KMS-11 (cell line): ENCODE measurements at regions not wholly inside any gene's neighbourhood (a gene's known extent, or its start where the extent isn't known, plus 50 kb on each side); places are given as distances from the start of the nearest gene placed in this dataset.

Experiments
- H2AFZ ChIP-seq: fragments of 200-600 bp; sonication (generic); 2 replicates; pipeline ENCODE4 v1.6.1; 2016; ENCODE audit warnings: antibody characterized with exemption, mixed run types, low read depth
- H3K27ac ChIP-seq: fragments of 200-600 bp; sonication (generic); 2 replicates; pipeline ENCODE4 v1.6.1; 2016; ENCODE audit warnings: mild to moderate bottlenecking, mixed run types
- H3K27me3 ChIP-seq: fragments of 200-600 bp; sonication (generic); 2 replicates; pipeline ENCODE4 v1.6.1; 2017; ENCODE audit warnings: mild to moderate bottlenecking, low read depth, mixed run types, moderate library complexity; ENCODE audit not compliant: insufficient read depth
- H3K36me3 ChIP-seq: fragments of 200-600 bp; sonication (generic); 2 replicates; pipeline ENCODE4 v1.6.1; 2017; ENCODE audit warnings: mild to moderate bottlenecking, mixed run types; ENCODE audit not compliant: insufficient read depth
- H3K4me1 ChIP-seq: fragments of 200-600 bp; sonication (generic); 2 replicates; pipeline ENCODE4 v1.6.1; 2016; ENCODE audit warnings: mild to moderate bottlenecking, low read depth, mixed run types; ENCODE audit not compliant: poor library complexity, severe bottlenecking
- H3K4me2 ChIP-seq: fragments of 200-600 bp; sonication (generic); 2 replicates; pipeline ENCODE4 v1.7.0; 2016; ENCODE audit warnings: mild to moderate bottlenecking, mixed run types
- H3K4me3 ChIP-seq: fragments of 200-600 bp; sonication (generic); IDR thresholded peaks from 2 replicates; pipeline ENCODE4 v1.6.1; 2017; ENCODE audit warnings: low read depth, low read length, mixed read lengths; ENCODE audit not compliant: insufficient read depth
- H3K79me2 ChIP-seq: fragments of 200-600 bp; sonication (generic); 2 replicates; pipeline ENCODE4 v1.6.1; 2016; ENCODE audit warnings: low read depth, mixed run types; ENCODE audit not compliant: insufficient read depth
- H3K9ac ChIP-seq: fragments of 200-600 bp; sonication (generic); 2 replicates; pipeline ENCODE4 v1.6.1; 2016; ENCODE audit warnings: mild to moderate bottlenecking, mixed run types
- H4K20me1 ChIP-seq: fragments of 200-600 bp; sonication (generic); 2 replicates; pipeline ENCODE4 v1.6.1; 2016; ENCODE audit warnings: mild to moderate bottlenecking, mixed run types; ENCODE audit not compliant: insufficient read depth
- CTCF ChIP-seq: fragments of 200-600 bp; sonication (generic); conservative IDR thresholded peaks from 2 replicates; pipeline ENCODE4 v1.6.1; 2017; ENCODE audit warnings: low read depth, mild to moderate bottlenecking, antibody characterized with exemption, low read length, moderate library complexity, mixed read lengths

- no peak overlapping the region for H2AFZ ChIP-seq
- H3K4me1 ChIP-seq = no peaks in the 10 kb centered on the region
- no peak overlapping the region for H3K4me2 ChIP-seq
- H3K27me3 ChIP-seq = no peaks in the 10 kb centered on the region
- H3K4me3 ChIP-seq = no peak overlapping the region
- no peaks in the 10 kb centered on the region for H3K79me2 ChIP-seq
- H3K36me3 ChIP-seq = no peaks in the 10 kb centered on the region
- H3K27ac ChIP-seq = no peak overlapping the region
- no peak overlapping the region for H3K9ac ChIP-seq
- no peaks in the 10 kb centered on the region for H4K20me1 ChIP-seq
- TF ChIP-seq CTCF = no peak
Measured at GRCh38 chr20:55678126-55678525, 327.2 kb downstream of the CBLN4 start.

GRCh38 chr20:55677011-55677410 lies 328.3 kb downstream of the CBLN4 start:
- Histone ChIP-seq H3K4me1 (no peaks in the 10 kb centered on the region), H3K27ac (no peak overlapping the region), H3K79me2 (no peaks in the 10 kb centered on the region), H4K20me1 (no peaks in the 10 kb centered on the region), H3K36me3 (no peaks in the 10 kb centered on the region), H3K27me3 (no peaks in the 10 kb centered on the region), H3K4me2 (no peak overlapping the region), H2AFZ (no peak overlapping the region), H3K4me3 (no peak overlapping the region), H3K9ac (no peak overlapping the region)
- no peak for TF ChIP-seq CTCF

GRCh38 chr20:55676097-55676496 lies 329.2 kb downstream of the CBLN4 start:
- no peaks in the 10 kb centered on the region for H3K36me3 ChIP-seq
- TF ChIP-seq CTCF = no peak
- H3K27ac ChIP-seq = no peak overlapping the region
- no peak overlapping the region for H3K4me2 ChIP-seq
- H3K4me3 ChIP-seq = no peak overlapping the region
- no peak overlapping the region for H3K9ac ChIP-seq
- no peaks in the 10 kb centered on the region for H4K20me1 ChIP-seq
- no peaks in the 10 kb centered on the region for H3K27me3 ChIP-seq
- no peak overlapping the region for H2AFZ ChIP-seq
- H3K4me1 ChIP-seq = no peaks in the 10 kb centered on the region
- H3K79me2 ChIP-seq = no peaks in the 10 kb centered on the region

GRCh38 chr20:55668631-55669030 lies 336.7 kb downstream of the CBLN4 start:
- no peak for TF ChIP-seq CTCF
- Histone ChIP-seq H3K79me2 (no peaks in the 10 kb centered on the region), H3K4me1 (no peaks in the 10 kb centered on the region), H3K4me2 (no peak overlapping the region), H3K9ac (no peak overlapping the region), H3K4me3 (no peak overlapping the region), H3K27ac (no peak overlapping the region), H3K27me3 (no peaks in the 10 kb centered on the region), H4K20me1 (no peaks in the 10 kb centered on the region), H2AFZ (no peak overlapping the region), H3K36me3 (no peaks in the 10 kb centered on the region)

GRCh38 chr20:55667955-55668354 lies 337.4 kb downstream of the CBLN4 start:
- TF ChIP-seq CTCF = no peak
- H3K9ac ChIP-seq = no peak overlapping the region

More at GRCh38 chr20:55667955-55668354, 337.4 kb downstream of the CBLN4 start:
- no peak overlapping the region for H2AFZ ChIP-seq
- no peaks in the 10 kb centered on the region for H3K79me2 ChIP-seq
- no peak overlapping the region for H3K4me3 ChIP-seq
- H3K4me2 ChIP-seq = no peak overlapping the region
- H3K27ac ChIP-seq = no peak overlapping the region
- no peaks in the 10 kb centered on the region for H3K27me3 ChIP-seq
- H3K4me1 ChIP-seq = no peaks in the 10 kb centered on the region
- no peaks in the 10 kb centered on the region for H3K36me3 ChIP-seq
- no peaks in the 10 kb centered on the region for H4K20me1 ChIP-seq
